ENCODE measurements at regions not wholly inside any gene's neighbourhood (a gene's known extent, or its start where the extent isn't known, plus 50 kb on each side); places are given as distances from the start of the nearest gene placed in this dataset.
"Not testable (repeated sequence)": the region's sequence is repeated elsewhere in the genome, so short reads cannot be mapped to it uniquely, and the experiment has no call there.

- no peak for TF ChIP-seq ZFX (IDR thresholded peaks at IDR 0.05; ENCODE audit: borderline replicate concordance)
- TF ChIP-seq, protein P1, sequence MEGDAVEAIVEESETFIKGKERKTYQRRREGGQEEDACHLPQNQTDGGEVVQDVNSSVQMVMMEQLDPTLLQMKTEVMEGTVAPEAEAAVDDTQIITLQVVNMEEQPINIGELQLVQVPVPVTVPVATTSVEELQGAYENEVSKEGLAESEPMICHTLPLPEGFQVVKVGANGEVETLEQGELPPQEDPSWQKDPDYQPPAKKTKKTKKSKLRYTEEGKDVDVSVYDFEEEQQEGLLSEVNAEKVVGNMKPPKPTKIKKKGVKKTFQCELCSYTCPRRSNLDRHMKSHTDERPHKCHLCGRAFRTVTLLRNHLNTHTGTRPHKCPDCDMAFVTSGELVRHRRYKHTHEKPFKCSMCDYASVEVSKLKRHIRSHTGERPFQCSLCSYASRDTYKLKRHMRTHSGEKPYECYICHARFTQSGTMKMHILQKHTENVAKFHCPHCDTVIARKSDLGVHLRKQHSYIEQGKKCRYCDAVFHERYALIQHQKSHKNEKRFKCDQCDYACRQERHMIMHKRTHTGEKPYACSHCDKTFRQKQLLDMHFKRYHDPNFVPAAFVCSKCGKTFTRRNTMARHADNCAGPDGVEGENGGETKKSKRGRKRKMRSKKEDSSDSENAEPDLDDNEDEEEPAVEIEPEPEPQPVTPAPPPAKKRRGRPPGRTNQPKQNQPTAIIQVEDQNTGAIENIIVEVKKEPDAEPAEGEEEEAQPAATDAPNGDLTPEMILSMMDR (IDR thresholded peaks at IDR 0.05), result no peak
- H3K27ac ChIP-seq, result no peak overlapping the region
Observed at GRCh38 chr17:22217135-22217534, 524.8 kb downstream of the KCNJ18 start.

DNA sequence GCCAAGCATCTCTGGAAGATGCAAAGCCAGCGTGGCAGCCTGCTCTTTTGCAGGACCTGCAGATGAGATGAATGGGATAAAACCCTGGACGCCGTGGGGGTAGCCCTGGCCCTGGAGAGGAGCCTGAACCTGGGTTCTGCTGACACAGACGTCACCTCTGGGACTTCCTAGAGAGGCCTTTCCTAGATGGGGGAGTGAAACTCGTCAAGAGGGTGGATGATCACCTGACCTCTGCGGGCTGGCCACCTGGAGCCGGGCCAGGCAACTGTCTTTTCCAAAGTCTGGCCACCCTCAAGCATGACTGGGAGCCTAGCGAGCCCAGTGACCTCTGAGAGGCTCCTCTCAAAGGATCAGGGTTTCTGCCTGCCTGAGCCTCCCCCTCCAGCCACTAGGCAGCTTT is 529.0 kb downstream of the KCNJ18 start:
- H3K27ac ChIP-seq, result no peak overlapping the region
- TF ChIP-seq ZFX (IDR thresholded peaks at IDR 0.05; ENCODE audit: borderline replicate concordance), result no peak
- TF ChIP-seq, protein P1 (IDR thresholded peaks at IDR 0.05), result no peak

- not testable (repeated sequence) for H3K27ac ChIP-seq
Observed at GRCh38 chr17:22226477-22226876, 534.2 kb downstream of the KCNJ18 start.

DNA sequence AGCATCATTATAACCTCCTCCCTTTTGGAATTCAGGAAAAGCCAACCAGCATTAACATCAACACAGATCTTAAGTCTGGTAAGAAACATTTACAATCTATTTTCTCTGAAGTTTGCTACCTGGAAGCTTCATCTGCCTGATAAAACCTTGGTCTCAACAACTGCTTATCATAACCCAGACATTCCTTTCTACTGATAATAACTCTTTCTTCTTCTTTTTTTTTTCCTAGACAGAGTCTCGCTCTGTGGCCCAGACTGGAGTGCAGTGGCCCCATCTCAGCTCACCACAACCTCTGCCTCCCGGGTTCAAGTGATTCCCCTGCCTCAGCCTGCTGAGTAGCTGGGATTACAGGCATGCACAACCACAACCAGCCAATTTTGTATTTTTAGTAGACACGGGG is 534.6 kb downstream of the KCNJ18 start:
- H3K27ac ChIP-seq, result not testable (repeated sequence)

DNA sequence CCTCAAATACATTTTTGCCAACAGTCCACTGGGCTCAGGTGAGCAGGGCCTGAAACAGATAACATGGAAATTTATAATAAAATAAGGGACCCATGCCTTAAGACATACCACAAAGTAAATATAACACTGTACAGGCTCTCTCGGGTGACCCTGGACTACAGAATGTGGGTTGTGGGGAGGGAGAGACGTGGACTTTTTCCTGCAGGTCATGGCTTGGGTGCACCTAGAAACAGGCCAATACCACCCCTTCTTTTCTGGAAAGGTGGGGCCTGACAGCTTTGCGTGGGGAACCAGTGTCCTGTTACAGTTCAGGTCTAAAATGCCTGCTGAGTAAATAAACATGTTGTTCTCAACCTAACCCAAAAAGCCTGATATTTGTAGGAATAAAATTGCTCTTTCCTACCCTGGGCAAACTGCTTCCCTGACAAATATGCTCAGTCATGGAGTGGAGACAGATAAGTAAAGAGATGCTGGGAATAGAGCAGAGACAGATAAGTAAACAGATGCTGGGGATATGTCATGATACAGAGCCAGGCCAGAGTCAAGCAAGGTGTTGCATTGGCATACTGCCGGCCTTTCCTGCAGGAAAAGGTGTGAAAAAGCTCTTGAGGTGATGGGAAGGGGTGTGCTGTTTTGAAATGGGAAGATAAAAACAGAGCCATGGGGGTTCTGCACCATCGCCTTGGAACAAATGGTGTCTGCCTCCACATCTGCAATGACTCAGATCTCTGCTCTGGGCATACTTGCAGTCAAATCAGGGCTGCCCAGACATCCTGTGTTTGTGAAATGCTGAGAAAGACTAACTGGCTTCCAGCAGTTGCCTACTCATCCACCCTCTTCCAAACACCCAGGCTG is 535.6 kb downstream of the KCNJ18 start:
- not testable (repeated sequence) for H3K27ac ChIP-seq

DNA sequence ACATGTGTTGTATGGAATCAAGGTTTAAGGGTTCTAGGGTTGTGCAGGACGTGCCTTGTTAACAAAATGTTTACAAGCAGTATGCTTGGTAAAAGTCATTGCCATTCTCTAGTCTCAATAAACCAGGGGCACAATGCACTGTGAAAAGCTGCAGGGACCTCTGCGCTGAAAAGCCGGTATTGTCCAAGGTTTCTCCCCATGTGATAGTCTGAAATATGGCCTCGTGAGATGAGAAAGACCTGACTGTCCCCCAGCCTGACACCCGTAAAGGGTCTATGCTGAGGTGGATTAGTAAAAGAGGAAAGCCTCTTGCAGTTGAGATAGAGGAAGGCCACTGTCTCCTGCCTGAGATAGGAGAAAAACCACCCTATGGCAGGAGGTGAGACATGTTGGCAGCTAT is 537.5 kb downstream of the KCNJ18 start:
- H3K27ac ChIP-seq, result not testable (repeated sequence)

DNA sequence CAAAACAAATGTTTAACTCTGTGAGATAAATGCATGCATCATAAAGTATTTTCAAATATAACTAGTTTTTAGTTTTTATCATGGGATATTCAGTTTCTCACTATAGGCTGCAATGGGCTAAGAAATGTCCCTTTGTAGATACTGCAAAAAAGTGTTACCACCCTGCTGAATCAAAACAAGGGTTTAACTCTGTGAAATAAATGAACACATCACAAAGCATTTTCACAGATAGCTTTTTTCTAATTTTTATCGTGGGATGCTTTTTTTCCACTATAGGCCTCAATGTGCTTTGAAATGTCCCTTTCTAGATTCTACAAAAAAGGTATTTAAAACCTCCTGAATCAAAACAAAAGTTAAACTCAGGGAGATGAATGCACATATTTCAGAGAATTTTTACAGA is 541.1 kb downstream of the KCNJ18 start:
- no peak for TF ChIP-seq ZFX (IDR thresholded peaks at IDR 0.05; ENCODE audit: borderline replicate concordance)
- TF ChIP-seq, protein P1 (IDR thresholded peaks at IDR 0.05), result no peak

DNA sequence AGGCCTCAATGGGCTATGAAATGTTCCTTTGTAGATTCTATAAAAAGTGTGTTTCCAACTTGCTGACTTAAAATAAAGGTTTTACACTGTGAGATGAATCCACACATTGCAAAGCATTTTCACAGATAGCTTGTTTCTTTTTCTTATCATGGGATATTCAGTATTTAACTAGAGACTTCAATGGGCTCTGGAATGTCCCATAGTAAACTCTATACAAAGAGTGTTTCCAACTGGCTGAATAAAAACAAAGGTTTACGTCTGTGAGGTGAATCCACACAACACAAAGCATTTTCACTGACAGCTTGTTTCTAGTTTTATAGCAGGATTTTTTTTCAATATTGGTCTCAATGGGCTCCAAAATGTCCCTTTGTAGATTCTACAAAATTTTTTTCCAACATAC is 550.1 kb downstream of the KCNJ18 start:
- TF ChIP-seq ZFX (IDR thresholded peaks at IDR 0.05; ENCODE audit: borderline replicate concordance), result no peak
- TF ChIP-seq, protein P1 (IDR thresholded peaks at IDR 0.05), result no peak
- no peak overlapping the region for H3K27ac ChIP-seq

More for the DNA sequence above, 541.1 kb downstream of the KCNJ18 start:
- H3K27ac ChIP-seq, result no peak overlapping the region

- TF ChIP-seq, protein P1 (IDR thresholded peaks at IDR 0.05), result no peak
- no peak for TF ChIP-seq ZFX (IDR thresholded peaks at IDR 0.05; ENCODE audit: borderline replicate concordance)
- H3K27ac ChIP-seq, result no peak overlapping the region
Observed at GRCh38 chr17:22251498-22251897, 559.2 kb downstream of the KCNJ18 start.
